IPS-18a (cell line): ENCODE measurements at regions not wholly inside any gene's neighbourhood (a gene's known extent, or its start where the extent isn't known, plus 50 kb on each side); places are given as distances from the start of the nearest gene placed in this dataset.

Experiments
- H3K27ac ChIP-seq: one replicate; pipeline ENCODE4 v1.5.1; 2013; ENCODE audit warnings: low read length
- H3K27me3 ChIP-seq: one replicate; pipeline ENCODE4 v1.6.1; 2013; ENCODE audit warnings: mild to moderate bottlenecking, low read length; ENCODE audit not compliant: control insufficient read depth, insufficient read depth
- H3K36me3 ChIP-seq: one replicate; pipeline ENCODE4 v1.6.1; 2013; ENCODE audit warnings: low read depth, low read length; ENCODE audit not compliant: control insufficient read depth
- H3K4me1 ChIP-seq: one replicate; pipeline ENCODE4 v1.6.1; 2013; ENCODE audit warnings: low read depth, low read length; ENCODE audit not compliant: control insufficient read depth
- H3K4me3 ChIP-seq: one replicate; pipeline ENCODE4 v1.5.1; 2013; ENCODE audit warnings: low read length
- H3K9ac ChIP-seq: one replicate; pipeline ENCODE4 v1.6.1; 2013; ENCODE audit warnings: mild to moderate bottlenecking, low read length, moderate library complexity
- H3K9me3 ChIP-seq: one replicate; pipeline ENCODE4 v1.6.1; 2013; ENCODE audit warnings: low read depth, low read length; ENCODE audit not compliant: control insufficient read depth

GRCh38 chr16:85319208-85319983 is 207.1 kb upstream of the CIBAR2 start:
- Histone ChIP-seq H3K4me1 (no peaks in the 10 kb centered on the region), H3K9ac (no peak overlapping the region), H3K27ac (no peak overlapping the region), H3K4me3 (no peak overlapping the region), H3K9me3 (no peaks in the 10 kb centered on the region), H3K27me3 (no peaks in the 10 kb centered on the region), H3K36me3 (no peaks in the 10 kb centered on the region)

DNA sequence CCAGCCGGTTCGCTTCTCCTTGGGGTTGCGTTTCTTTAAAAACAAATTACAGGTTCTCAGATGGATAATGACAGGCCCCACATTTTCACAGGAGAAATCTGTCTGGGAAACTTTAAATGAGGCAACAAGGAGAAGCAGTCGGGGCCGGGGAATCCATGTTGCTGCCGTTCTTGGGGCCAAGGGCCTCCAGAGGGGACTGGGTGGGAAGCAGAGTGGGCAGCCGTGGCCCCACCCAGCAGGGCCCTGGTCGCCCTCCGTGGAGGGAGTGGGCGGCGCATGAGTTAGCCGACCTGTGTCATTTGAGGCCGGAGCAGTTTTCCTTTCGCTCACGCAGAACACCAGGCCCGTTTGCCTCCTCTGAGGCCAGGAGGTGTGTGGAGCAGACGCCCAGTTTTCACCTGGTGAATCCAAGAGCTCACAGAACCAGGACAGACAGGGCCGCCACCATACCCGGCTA is 207.7 kb upstream of the CIBAR2 start:
- H3K27ac ChIP-seq = no peak overlapping the region
- no peaks in the 10 kb centered on the region for H3K9me3 ChIP-seq
- no peak overlapping the region for H3K4me3 ChIP-seq
- no peaks in the 10 kb centered on the region for H3K36me3 ChIP-seq
- no peaks in the 10 kb centered on the region for H3K27me3 ChIP-seq
- no peaks in the 10 kb centered on the region for H3K4me1 ChIP-seq
- no peak overlapping the region for H3K9ac ChIP-seq

DNA sequence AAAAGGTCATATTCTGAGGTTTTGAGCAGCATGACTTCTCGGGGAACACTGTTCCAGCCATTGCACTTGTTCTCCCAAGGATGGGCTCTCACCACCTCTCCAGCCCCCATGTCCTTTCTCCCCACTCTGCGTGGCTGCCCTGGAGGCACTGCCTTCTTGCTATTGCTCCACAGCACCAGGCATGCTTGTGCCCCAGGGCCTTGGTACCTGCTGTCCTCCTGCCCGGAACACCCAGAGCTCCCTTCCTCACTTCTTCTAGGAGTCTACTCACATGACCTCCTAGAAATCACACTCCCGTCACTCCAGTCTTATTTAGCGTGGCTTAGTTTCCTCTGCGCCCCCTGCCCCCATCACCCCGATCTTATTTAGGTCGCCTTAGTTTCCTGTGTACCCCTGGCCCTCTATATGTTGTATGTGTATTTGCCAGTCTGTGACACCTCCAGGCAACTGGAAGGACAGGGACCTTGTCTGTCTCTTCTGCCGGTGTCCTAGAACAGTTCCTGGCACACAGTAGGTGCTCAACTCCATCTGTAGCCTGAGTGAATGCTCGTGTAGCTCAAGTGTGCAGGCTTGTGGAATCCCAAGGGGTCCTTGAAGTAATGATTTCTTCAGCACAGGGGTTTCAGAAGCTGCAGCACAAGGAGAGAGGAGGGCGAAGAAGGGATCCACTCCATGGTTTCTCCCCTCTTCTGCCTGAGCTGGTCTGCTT is 208.6 kb upstream of the CIBAR2 start:
- Histone ChIP-seq H3K27ac (no peak overlapping the region), H3K9ac (no peak overlapping the region)

GRCh38 chr16:85321509-85322271 is 209.4 kb upstream of the CIBAR2 start:
- Histone ChIP-seq H3K27ac (no peak overlapping the region), H3K9ac (no peak overlapping the region), H3K27me3 (no peaks in the 10 kb centered on the region), H3K36me3 (no peaks in the 10 kb centered on the region), H3K9me3 (no peaks in the 10 kb centered on the region), H3K4me3 (no peak overlapping the region), H3K4me1 (peaks cover 3% of the 10 kb centered on the region)

More for the DNA sequence above, 208.6 kb upstream of the CIBAR2 start:
- no peak overlapping the region for H3K4me3 ChIP-seq
- H3K9me3 ChIP-seq = no peaks in the 10 kb centered on the region
- H3K27me3 ChIP-seq = no peaks in the 10 kb centered on the region
- H3K36me3 ChIP-seq = no peaks in the 10 kb centered on the region
- no peaks in the 10 kb centered on the region for H3K4me1 ChIP-seq

- H3K9me3 ChIP-seq = no peaks in the 10 kb centered on the region
- H3K36me3 ChIP-seq = no peaks in the 10 kb centered on the region
- no peak overlapping the region for H3K9ac ChIP-seq
- H3K4me1 ChIP-seq = peaks cover 10% of the 10 kb centered on the region
- no peaks in the 10 kb centered on the region for H3K27me3 ChIP-seq
- no peak overlapping the region for H3K27ac ChIP-seq
- no peak overlapping the region for H3K4me3 ChIP-seq
Measured at GRCh38 chr16:85323230-85323960, 211.1 kb upstream of the CIBAR2 start.

- Histone ChIP-seq H3K4me3 (no peak overlapping the region), H3K9ac (no peak overlapping the region), H3K27ac (no peak overlapping the region), H3K36me3 (no peaks in the 10 kb centered on the region), H3K27me3 (no peaks in the 10 kb centered on the region), H3K9me3 (no peaks in the 10 kb centered on the region), H3K4me1 (peaks cover 10% of the 10 kb centered on the region)
Measured at GRCh38 chr16:85323961-85324253, 211.6 kb upstream of the CIBAR2 start.

DNA sequence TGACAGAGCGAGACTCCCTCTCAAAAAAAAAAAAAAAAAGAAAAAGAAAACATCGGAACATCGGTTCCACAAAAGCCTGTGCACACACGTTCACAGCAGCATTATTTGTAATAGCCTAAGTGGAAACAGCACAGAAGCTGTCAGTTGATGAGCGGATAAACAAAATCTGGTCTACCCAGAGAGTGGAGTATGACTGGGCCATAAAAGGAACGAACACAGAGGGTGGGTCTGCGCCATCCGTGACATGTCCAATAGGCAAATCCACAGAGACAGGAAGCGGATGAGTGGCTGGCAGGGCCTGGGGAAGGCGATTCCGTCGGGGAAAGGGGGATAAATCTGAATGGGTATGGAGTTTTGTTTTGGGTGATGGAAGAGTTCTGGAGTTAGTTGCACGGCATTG is 212.2 kb upstream of the CIBAR2 start:
- H3K4me1 ChIP-seq = peaks cover 14% of the 10 kb centered on the region
- H3K36me3 ChIP-seq = no peaks in the 10 kb centered on the region
- H3K4me3 ChIP-seq = no peak overlapping the region
- no peak overlapping the region for H3K9ac ChIP-seq
- no peak overlapping the region for H3K27ac ChIP-seq
- H3K27me3 ChIP-seq = no peaks in the 10 kb centered on the region
- H3K9me3 ChIP-seq = no peaks in the 10 kb centered on the region

- no peaks in the 10 kb centered on the region for H3K36me3 ChIP-seq
- H3K9me3 ChIP-seq = no peaks in the 10 kb centered on the region
- no peak overlapping the region for H3K4me3 ChIP-seq
- peaks cover 10% of the 10 kb centered on the region for H3K27me3 ChIP-seq
- H3K9ac ChIP-seq = no peak overlapping the region
- no peak overlapping the region for H3K27ac ChIP-seq
- peaks cover 24% of the 10 kb centered on the region for H3K4me1 ChIP-seq
Measured at GRCh38 chr16:85326113-85326793, 214.0 kb upstream of the CIBAR2 start.

GRCh38 chr16:85326794-85327181 is 214.5 kb upstream of the CIBAR2 start:
- no peak overlapping the region for H3K27ac ChIP-seq
- no peaks in the 10 kb centered on the region for H3K36me3 ChIP-seq
- H3K27me3 ChIP-seq = peaks cover 12% of the 10 kb centered on the region

DNA sequence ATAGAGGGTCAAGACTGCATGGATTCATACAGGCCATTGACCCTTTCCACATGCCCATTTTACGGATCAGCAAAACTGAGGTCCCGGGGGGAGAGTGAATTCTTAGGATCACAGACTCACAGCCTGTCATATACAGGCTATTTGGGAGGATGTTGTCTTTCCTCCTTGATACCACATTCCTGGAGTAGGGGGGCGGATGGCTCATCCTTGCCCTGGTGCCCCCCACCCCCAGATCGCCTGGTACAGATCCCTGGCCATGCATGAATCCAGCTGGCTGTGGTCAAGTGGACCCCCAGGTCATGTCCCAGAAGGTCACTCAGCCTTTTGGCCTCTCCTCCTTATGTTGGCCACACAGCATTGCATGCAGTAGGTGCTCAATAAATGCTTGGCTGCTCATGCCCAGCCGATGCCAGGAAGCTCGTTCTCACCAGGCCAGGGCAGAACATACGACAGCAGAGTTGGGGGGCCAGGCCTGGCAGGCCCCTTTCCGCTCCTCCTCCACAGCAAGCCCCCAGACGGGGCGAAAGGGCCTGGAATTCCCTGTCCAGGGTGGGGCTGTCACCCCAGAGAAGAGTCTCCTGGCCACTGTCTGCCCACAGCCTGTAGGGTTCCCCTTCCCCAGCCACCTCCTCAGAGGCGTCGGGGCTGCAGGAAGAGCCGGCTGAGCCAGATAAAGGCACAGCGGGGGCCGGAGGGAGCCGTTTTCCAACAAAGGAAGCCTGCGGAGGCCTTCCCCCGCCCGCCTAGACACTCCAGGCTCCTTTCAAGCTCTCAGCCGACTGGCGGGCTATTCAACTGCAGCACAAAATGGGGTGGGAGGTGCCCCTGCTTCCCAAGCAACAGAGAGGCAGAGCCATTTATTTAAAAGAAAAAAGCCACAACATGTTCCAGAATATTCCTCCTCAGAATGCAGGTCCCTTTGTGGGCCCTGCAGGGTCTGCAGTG is 215.7 kb upstream of the CIBAR2 start:
- H3K4me3 ChIP-seq = peak overlapping the region; percentile 51
- peaks cover 24% of the 10 kb centered on the region for H3K27me3 ChIP-seq
- H3K4me1 ChIP-seq = peaks cover 24% of the 10 kb centered on the region
- no peaks in the 10 kb centered on the region for H3K36me3 ChIP-seq
- peak overlapping the region; percentile 60 for H3K27ac ChIP-seq
- no peaks in the 10 kb centered on the region for H3K9me3 ChIP-seq
- H3K9ac ChIP-seq = peak overlapping the region; percentile 45

More at GRCh38 chr16:85326794-85327181, 214.5 kb upstream of the CIBAR2 start:
- Histone ChIP-seq H3K9ac (no peak overlapping the region), H3K4me3 (no peak overlapping the region), H3K4me1 (peaks cover 24% of the 10 kb centered on the region), H3K9me3 (no peaks in the 10 kb centered on the region)
